Pons (tissue), 1 donor: ENCODE measurements at regions not wholly inside any gene's neighbourhood (a gene's known extent, or its start where the extent isn't known, plus 50 kb on each side); places are given as distances from the start of the nearest gene placed in this dataset.

Experiments used
- DNase-seq: peaks from one replicate; pipeline ENCODE4 v3.0.0-alpha.2; 2016; ENCODE audit warnings: low spot score

DNA sequence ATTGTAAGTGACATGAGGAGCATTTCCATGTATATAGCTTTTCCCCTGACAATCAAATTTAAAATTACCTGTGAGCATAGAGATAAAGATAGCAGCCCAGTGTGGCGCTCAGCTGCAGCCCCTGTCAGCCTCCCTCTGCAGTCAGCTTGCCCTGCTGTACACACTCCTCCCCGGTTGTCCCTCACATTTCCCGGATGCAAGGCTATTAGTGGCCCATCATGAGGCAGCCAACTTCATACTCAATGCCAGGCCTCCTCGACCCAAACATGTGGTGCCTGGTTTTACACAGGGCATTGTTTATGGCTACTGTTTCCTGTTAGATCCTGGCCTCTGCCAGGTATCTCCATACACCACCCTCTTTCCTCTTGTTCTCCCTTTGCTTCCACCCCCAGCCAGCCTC is 116.1 kb upstream of the SH3BP4 start:
- no peak for DNase-seq

DNA sequence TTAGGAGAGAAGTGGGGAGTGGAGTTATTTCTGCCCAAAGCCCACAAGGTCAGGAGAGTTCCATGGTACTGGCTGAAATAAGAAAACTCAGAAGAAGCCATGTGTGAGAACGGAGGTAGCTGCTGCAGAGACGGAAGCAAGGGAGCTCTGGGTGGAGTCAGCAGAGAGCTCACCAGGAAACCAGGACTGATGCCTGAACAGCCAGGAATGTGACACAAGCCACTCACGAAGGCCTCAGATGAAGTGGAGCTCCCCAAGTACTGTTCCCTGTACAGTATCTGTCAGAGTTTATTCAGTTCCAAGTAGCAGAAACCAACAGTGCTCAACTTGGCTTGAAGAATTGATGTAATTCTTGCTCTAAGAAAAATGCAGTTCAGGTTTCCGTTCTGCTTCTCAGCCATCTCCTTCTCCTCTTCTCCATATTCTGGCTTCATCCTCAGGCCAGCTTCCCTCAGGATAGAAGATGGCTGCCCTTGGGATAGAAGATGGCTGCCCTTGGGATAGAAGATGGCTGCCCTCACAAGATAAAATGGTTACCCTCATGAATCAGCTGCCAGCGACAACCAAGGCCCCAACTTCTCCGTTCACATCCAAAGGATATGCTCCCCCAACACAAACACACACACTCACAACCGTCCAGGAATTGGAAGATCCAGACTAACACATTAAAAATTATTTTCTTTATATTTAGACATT is 117.4 kb upstream of the SH3BP4 start:
- no peak for DNase-seq

DNA sequence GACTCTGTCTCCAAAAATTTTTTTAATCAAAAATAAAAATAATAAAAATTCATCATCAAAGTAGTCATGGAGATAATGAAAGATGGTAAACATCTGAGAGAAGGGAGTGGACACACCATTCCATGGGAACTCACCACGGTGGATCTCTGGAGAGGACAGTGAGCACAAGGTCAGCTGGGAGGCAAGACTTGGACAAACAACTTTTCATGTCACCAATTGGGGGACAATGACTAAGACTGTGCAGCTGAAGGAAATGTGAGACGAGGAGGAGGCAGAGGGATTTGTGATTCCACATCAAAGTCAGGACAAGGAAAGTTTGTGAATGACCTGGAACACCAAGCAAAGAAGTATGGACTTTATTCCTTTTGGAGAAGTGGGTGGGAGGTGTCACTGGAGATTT is 121.0 kb upstream of the SH3BP4 start:
- no peak for DNase-seq

- DNase-seq: no peak
These were observed 122.8 kb upstream of the SH3BP4 start for GRCh38 chr2:234829074-234829455.

GRCh38 chr2:234828382-234829073 is 123.3 kb upstream of the SH3BP4 start:
- no peak for DNase-seq

DNA sequence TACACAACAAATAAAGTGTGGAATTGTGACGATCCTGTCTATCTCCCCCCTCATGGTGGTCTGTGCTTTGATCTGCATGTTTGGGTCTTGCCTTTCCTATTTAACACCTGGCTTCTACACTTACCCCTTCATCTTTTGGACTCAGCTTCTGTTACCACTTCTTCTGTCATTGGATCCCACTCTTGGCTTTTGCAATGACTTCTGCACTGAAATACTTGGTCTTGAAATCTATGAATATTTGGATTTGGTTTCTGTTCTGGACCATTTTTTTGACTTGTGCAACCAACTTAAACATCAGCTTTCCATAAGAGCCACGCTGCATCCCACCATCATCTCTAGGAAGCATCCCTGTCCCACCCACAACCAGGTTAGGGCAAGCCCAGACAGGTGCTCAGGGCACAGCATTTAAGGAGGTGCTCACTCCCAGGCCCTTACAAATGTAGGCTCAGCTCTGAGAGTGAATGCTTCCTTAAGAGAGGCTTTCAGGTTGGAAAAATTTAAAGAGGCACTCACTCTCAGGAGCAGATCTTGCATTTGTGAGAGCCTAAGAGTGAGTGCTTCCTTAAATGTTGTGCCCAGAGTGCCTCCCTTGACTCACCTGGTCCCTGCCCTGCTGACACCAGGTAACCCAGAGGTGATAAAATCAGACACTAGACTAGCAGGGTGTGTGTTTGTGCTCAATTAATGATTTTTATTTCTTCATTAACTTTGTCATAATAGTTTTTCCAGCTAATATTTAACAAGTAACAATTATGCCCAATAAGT is 124.5 kb upstream of the SH3BP4 start:
- no peak for DNase-seq

DNA sequence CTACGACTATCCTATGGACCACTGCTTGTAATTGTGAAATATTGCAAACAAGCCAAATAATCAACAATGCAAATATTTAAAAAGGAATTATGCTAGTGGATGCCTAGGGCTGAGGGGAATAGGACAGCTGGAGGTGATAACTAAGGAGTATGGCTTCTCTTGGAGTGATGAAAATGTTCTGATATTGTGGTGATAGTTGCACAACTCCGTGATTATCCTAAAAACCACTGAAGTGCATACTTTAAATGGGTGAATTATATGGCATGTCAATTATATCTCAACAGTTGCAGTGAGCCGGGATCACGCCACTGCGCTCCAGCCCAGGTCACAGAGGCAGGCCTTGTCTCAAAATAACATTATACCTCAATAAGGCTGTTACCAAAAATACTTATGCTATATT is 125.1 kb upstream of the SH3BP4 start:
- no peak for DNase-seq

DNA sequence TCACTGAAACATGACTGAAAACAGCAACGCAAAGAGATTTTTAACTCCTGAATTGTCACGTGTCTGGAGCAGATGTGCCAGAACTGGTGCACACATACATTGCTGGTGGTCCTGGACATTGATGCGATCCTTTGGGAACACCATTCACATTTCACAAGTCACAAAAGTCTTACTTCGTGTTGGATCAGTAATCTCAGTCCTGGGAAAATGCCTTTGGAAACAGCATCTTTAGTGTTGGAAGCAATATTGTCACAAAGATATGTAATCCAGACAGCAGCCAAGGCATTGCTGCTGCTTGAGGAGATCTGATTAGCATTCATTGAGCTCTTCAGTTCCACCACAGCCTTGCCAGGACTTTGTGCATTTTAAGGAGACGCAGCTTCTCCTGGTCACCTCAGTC is 126.2 kb upstream of the SH3BP4 start:
- DNase-seq: no peak

DNA sequence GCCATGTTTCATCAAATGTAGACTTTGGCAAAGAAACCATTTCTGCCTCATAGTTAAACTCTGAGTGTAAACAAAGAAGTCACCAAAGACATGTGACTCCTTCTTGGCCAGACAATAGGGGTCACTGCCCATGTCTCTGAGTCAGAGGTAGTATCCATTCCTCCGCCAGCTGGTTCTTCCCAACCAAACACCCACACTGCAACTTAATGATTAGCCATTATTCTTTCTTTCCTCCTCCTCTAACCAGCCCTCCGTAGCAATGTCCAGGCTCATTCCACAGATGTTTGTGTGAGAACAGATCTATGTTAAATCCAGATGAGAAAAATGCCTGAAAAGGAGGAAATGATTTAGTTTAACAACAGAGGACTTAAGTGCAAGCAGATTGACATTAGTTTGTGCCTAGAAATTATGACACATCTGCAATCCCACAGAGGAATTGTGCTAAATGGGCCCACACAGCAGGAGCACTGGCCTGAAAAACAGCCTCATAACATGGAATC is 127.9 kb upstream of the SH3BP4 start:
- peak; percentile 11 for DNase-seq

DNA sequence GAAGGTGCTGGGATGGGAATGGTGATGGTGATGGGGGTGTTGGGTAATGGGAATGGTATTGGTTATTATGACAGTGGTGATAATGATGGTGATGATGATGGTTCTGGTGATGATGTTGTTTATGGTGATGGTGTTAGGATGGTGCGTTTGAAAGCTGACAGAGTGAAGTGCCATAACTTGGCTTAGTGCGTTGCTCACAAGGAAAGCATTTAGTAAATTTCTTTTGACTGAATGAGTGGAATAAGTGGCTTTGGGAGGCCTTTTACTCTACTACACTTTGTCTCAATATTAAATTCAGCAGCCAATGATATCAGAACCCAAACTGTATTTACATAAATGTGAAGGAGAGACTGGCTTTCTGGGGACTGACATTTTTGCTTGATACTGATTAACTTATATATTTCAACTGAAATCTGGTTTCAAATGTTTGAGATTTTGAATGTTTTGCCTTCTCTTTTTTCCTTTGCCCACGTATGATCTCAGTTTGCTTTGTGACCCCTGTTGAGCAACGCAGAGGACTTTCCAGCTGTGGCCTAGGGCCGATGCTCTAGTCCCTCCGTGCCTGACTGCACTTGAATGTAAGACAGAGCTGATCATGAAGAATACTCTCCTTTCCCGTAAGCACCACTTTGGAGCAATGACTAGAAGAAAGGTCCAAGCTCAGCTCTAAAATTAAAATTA is 128.5 kb upstream of the SH3BP4 start:
- no peak for DNase-seq

- no peak for DNase-seq
These were observed 129.8 kb upstream of the SH3BP4 start for GRCh38 chr2:234821946-234822475.

DNA sequence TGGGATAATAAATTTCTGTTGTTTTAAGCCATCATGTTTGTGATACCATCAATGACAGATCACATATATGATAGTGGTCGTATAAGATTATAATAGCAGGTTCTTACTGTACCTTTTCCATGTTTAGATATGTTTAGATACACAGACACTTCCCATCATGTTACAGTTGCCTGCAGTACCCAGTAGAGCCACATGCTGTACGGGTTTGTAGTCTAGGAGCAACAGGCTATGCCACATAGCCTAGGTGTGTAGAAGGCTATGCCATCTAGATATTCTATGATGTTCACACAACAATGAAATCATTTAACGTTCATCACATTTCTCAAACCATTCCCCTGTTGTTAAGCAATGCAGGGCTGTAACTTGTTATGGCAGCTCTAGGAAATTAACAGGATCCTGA is 132.9 kb upstream of the SH3BP4 start:
- no peak for DNase-seq

DNA sequence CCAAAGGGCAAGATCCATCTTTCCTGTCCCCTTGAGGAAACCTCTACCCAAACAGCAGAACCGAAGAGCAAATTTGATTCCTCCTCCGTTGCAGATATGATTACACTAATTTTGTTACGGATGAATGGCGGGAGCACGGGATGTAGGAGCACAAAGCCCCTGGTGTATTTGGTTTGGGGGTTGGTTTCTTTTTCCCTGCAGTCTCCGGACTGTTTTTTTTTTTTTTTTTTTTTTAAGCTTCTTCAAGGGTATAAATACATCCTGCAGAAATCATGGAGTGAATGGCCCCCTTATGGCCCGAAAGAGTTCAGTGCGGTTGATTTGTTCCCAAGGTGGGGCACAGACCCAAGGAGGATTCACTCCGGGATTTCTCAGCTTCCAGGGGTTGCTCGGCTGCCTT is 135.3 kb upstream of the SH3BP4 start:
- DNase-seq: no peak

DNA sequence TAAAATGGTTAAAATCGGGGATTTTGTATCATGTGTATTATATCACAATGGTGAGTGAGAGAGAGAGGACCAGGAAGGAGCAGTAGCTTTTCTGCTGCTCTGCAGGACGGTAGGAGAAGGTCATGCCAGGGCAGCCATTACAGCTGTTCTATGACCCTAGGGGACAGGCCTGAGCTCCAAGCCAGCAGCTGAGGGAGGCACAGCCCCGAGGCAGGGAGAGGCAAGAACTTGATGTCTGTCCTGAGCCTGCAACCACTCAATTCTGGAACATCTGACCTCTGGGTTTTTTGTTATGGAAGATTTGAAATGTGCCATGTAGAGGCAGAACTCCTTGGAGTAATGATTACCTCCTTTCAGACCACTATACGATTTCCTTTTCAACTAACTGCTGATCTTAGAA is 135.8 kb upstream of the SH3BP4 start:
- no peak for DNase-seq

GRCh38 chr2:234814374-234814773 is 137.4 kb upstream of the SH3BP4 start:
- DNase-seq: no peak

- DNase-seq: no peak
These were observed 139.0 kb upstream of the SH3BP4 start for GRCh38 chr2:234812851-234813250.

DNA sequence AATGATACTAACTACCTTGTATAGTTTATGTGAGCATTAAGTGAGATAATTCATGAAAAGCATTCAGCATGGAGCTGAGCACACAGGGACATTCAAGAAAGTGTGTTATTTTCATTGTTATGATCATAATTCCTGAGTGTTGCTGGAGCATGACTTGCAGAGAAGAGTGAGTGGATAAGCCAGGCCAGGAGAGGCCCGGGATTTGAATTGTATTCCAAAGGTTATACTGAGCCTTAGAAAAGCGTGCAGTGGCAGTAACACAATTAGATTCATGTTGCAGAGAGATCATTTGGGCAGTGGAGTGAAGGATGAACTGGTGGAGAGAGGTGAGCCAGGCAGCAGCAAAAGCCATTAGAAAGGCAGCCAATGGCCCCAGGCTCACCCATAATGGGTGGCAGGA is 142.9 kb upstream of the SH3BP4 start:
- DNase-seq: no peak

- DNase-seq: no peak
These were observed 145.0 kb upstream of the SH3BP4 start for GRCh38 chr2:234806818-234807217.

- DNase-seq: no peak
These were observed 146.0 kb upstream of the SH3BP4 start for GRCh38 chr2:234805836-234806235.

DNA sequence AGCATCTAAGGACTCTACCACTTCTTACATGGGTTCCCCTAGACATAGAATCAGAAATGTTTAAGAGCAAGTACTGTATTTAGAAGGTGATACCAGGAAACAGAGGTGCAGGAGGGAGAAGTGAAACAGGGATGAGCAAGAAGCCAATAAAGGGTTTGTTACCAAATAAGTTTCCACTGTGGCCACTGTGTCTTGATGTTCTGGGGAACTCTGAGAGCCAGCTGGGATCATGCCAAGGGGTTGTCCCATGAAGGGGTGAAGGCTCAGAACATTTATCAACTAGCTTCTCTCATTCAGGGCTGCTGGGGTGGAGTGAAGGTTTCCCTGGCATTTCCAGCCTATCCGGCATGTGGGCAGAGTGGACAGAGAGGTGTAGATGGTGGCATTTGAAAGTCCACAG is 147.1 kb upstream of the SH3BP4 start:
- DNase-seq: no peak

- no peak for DNase-seq
These were observed 149.0 kb upstream of the SH3BP4 start for GRCh38 chr2:234802845-234803171.

DNA sequence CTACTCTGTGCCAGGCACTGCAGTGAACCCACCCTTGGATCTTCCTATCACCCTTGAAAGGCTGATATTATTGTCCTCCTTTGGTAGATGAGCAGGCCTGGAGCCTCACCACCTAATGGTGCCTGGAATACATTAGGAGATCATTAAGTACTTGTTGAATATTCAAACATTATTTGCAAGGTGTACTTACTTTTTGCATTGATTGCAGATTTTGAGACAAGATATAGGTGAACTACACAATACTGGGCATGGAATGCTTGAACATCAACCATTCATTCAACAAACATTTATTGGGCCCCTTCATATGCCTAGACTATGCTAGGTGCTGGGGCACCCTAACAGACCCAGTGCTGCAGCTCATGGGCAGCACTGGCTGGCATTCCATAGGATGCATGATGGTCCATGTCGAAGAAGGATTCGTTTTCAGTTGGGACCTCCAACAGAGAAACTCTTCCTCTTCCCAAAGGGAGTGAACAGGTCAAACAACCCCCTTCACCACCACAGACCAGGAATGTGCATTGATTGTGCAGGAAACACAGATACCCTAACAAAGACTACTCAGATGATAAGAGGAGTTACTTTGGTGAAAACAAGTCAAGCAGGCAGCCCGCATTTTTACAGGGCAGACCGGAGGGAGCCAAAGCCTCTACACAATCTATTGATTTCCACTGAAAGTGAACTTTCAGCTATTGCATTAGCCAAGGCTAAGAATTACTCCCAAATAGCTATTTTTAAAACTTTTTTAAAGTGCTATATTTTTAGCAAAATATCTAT is 149.6 kb upstream of the SH3BP4 start:
- DNase-seq: no peak
